DOHH2 (cell line): ENCODE measurements at regions not wholly inside any gene's neighbourhood (a gene's known extent, or its start where the extent isn't known, plus 50 kb on each side); places are given as distances from the start of the nearest gene placed in this dataset.

Experiments used
- H3F3A ChIP-seq: fragments of 200-600 bp; sonication (generic), shearing (Covaris generic); 2 replicates; pipeline ENCODE4 v1.6.0; 2016; ENCODE audit warnings: antibody characterized with exemption, mild to moderate bottlenecking; ENCODE audit not compliant: control insufficient read depth, insufficient read depth
- H3K27ac ChIP-seq: fragments of 200-600 bp; sonication (generic); 2 replicates; pipeline ENCODE4 v1.5.1; 2014; ENCODE audit warnings: low read depth, mild to moderate bottlenecking, low read length, moderate library complexity
- H3K27me3 ChIP-seq: fragments of 200-600 bp; sonication (generic); 2 replicates; pipeline ENCODE4 v1.6.1; 2014; ENCODE audit warnings: mild to moderate bottlenecking, low read length, mixed read lengths; ENCODE audit not compliant: control insufficient read depth
- H3K36me3 ChIP-seq: fragments of 200-600 bp; sonication (generic); 2 replicates; pipeline ENCODE4 v1.6.1; 2014; ENCODE audit warnings: mild to moderate bottlenecking, low read length, moderate library complexity, mixed read lengths; ENCODE audit not compliant: control insufficient read depth
- H3K4me1 ChIP-seq: fragments of 200-600 bp; sonication (generic); 2 replicates; pipeline ENCODE4 v1.6.1; 2014; ENCODE audit warnings: mild to moderate bottlenecking, low read length, mixed read lengths; ENCODE audit not compliant: control insufficient read depth
- H3K4me2 ChIP-seq: fragments of 200-600 bp; sonication (generic); 2 replicates; pipeline ENCODE4 v1.6.0; 2014; ENCODE audit warnings: mild to moderate bottlenecking, low read length, moderate library complexity
- H3K4me3 ChIP-seq: fragments of 200-600 bp; sonication (generic); 2 replicates; pipeline ENCODE4 v1.5.1; 2014; ENCODE audit warnings: mild to moderate bottlenecking, low read length, mixed read lengths
- H3K79me2 ChIP-seq: fragments of 200-600 bp; sonication (generic); 2 replicates; pipeline ENCODE4 v1.6.1; 2014; ENCODE audit warnings: mild to moderate bottlenecking, low read length, mixed read lengths; ENCODE audit not compliant: control insufficient read depth
- H3K9me2 ChIP-seq: fragments of 200-600 bp; sonication (generic); replicated peaks from 2 replicates; pipeline ENCODE4 v1.6.1; 2014; ENCODE audit warnings: mild to moderate bottlenecking, low read length, mixed read lengths; ENCODE audit not compliant: control insufficient read depth
- H3K9me3 ChIP-seq: fragments of 200-600 bp; sonication (generic); 2 replicates; pipeline ENCODE4 v1.6.1; 2014; ENCODE audit warnings: antibody characterized with exemption, low read length, mixed read lengths; ENCODE audit not compliant: control insufficient read depth, insufficient read depth
- H4K20me1 ChIP-seq: fragments of 200-600 bp; sonication (generic); 2 replicates; pipeline ENCODE4 v1.6.0; 2014; ENCODE audit warnings: low read depth, mild to moderate bottlenecking, antibody characterized with exemption, low read length, moderate library complexity; ENCODE audit not compliant: control insufficient read depth, insufficient read depth
- CTCF ChIP-seq: fragments of 200-600 bp; sonication (generic); IDR thresholded peaks from one replicate; pipeline ENCODE4 v1.5.1; 2014; ENCODE audit warnings: antibody characterized with exemption, mild to moderate bottlenecking, low read depth, low read length; ENCODE audit not compliant: poor library complexity, severe bottlenecking
- EZH2phosphoT487 ChIP-seq: fragments of 200-600 bp; sonication (generic); IDR thresholded peaks from 2 replicates; pipeline ENCODE4 v1.6.1; 2017; ENCODE audit warnings: borderline replicate concordance, mild to moderate bottlenecking, antibody characterized with exemption, low read length, moderate library complexity, mixed read lengths

GRCh38 chr10:118818621-118819221 lies 64.0 kb upstream of the CACUL1 start:
- no peaks in the 10 kb centered on the region for H3K36me3 ChIP-seq
- no peaks in the 10 kb centered on the region for H3F3A ChIP-seq
- no peaks in the 10 kb centered on the region for H3K27me3 ChIP-seq
- no peak overlapping the region for H3K4me3 ChIP-seq
- no peaks in the 10 kb centered on the region for H4K20me1 ChIP-seq
- H3K4me2 ChIP-seq: no peak overlapping the region
- H3K27ac ChIP-seq: no peak overlapping the region
- no peaks in the 10 kb centered on the region for H3K9me2 ChIP-seq
- TF ChIP-seq CTCF (no peak), EZH2phosphoT487 (no peak)
- no peaks in the 10 kb centered on the region for H3K4me1 ChIP-seq
- H3K9me3 ChIP-seq: no peaks in the 10 kb centered on the region
- no peaks in the 10 kb centered on the region for H3K79me2 ChIP-seq

- no peaks in the 10 kb centered on the region for H3F3A ChIP-seq
Measured at GRCh38 chr10:118820326-118821116, 65.8 kb upstream of the CACUL1 start.

DNA sequence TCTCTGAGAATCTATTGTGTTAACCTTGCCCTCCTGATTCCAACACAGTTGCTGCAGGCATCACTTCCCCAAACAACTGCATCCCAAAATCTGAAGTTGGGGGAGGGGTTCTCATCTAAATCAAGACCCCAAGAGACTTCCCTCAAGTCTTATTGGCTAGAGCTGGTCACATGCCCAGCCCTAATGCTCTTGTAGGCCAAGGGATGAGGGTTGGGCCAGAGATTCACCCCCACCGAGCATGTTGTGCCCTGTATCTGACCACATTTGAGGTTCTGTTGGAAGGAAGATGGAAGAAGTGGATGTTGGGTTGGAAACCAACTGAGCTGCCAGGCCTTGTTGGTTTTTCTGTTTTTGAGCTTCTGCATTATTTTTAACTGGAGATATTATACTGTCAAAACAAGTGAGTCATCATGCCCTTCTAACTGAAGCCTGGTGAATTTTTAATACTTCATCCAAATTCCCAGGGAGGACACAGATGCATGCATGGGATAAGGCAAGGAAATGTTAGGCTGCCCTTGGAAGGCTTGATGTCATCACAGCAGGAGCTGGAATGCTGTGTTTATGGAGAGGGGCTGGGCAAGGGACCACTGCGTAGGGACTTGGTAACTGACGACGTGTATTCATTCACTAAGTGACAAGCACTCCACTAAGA lies 68.6 kb upstream of the CACUL1 start:
- no peak overlapping the region for H3K4me3 ChIP-seq
- H3K4me1 ChIP-seq: no peaks in the 10 kb centered on the region
- no peaks in the 10 kb centered on the region for H3K79me2 ChIP-seq
- H3K9me2 ChIP-seq: no peaks in the 10 kb centered on the region
- H3K27me3 ChIP-seq: no peaks in the 10 kb centered on the region; the same call in 1 of the 2 replicates
- H3K27ac ChIP-seq: no peak overlapping the region
- H3K4me2 ChIP-seq: no peak overlapping the region
- H3F3A ChIP-seq: no peaks in the 10 kb centered on the region
- no peaks in the 10 kb centered on the region for H3K36me3 ChIP-seq
- no peaks in the 10 kb centered on the region for H4K20me1 ChIP-seq
- TF ChIP-seq CTCF (no peak), EZH2phosphoT487 (no peak)
- H3K9me3 ChIP-seq: no peaks in the 10 kb centered on the region; the same call in 1 of the 2 replicates

More at GRCh38 chr10:118820326-118821116, 65.8 kb upstream of the CACUL1 start:
- Histone ChIP-seq H3K4me2 (no peak overlapping the region), H3K9me2 (no peaks in the 10 kb centered on the region), H3K79me2 (no peaks in the 10 kb centered on the region), H3K9me3 (no peaks in the 10 kb centered on the region), H3K4me3 (no peak overlapping the region), H3K27ac (no peak overlapping the region), H3K36me3 (no peaks in the 10 kb centered on the region), H4K20me1 (no peaks in the 10 kb centered on the region), H3K4me1 (no peaks in the 10 kb centered on the region), H3K27me3 (no peaks in the 10 kb centered on the region)
- TF ChIP-seq CTCF (no peak), EZH2phosphoT487 (no peak)
